Pulmonary artery endothelial cell (primary cell): ENCODE measurements at regions not wholly inside any gene's neighbourhood (a gene's known extent, or its start where the extent isn't known, plus 50 kb on each side); places are given as distances from the start of the nearest gene placed in this dataset.

Experiments
- DNase-seq: peaks from one replicate; pipeline ENCODE4 v3.0.0-alpha.2; 2011; ENCODE audit warnings: low read depth, low spot score

- DNase-seq: no peak
Measured at GRCh38 chr14:98947911-98948595, 323.9 kb downstream of the BCL11B start.

- no peak for DNase-seq
Measured at GRCh38 chr14:98949051-98949450, 322.9 kb downstream of the BCL11B start.

- DNase-seq: no peak
Measured at GRCh38 chr14:98949481-98950135, 322.4 kb downstream of the BCL11B start.

GRCh38 chr14:98950353-98950895 lies 321.6 kb downstream of the BCL11B start:
- DNase-seq: no peak

GRCh38 chr14:98951031-98951430 lies 321.0 kb downstream of the BCL11B start:
- DNase-seq: no peak

GRCh38 chr14:98951521-98952152 lies 320.4 kb downstream of the BCL11B start:
- DNase-seq: no peak

- DNase-seq: no peak
Measured at GRCh38 chr14:98952593-98953350, 319.2 kb downstream of the BCL11B start.

GRCh38 chr14:98953551-98954348 lies 318.2 kb downstream of the BCL11B start:
- DNase-seq: no peak

- no peak for DNase-seq
Measured at GRCh38 chr14:98954349-98955000, 317.5 kb downstream of the BCL11B start.

- no peak for DNase-seq
Measured at GRCh38 chr14:98955036-98955740, 316.8 kb downstream of the BCL11B start.

GRCh38 chr14:98955741-98956070 lies 316.3 kb downstream of the BCL11B start:
- no peak for DNase-seq

GRCh38 chr14:98956181-98956580 lies 315.8 kb downstream of the BCL11B start:
- DNase-seq: no peak

GRCh38 chr14:98956661-98957060 lies 315.3 kb downstream of the BCL11B start:
- no peak for DNase-seq

GRCh38 chr14:98957211-98958047 lies 314.6 kb downstream of the BCL11B start:
- no peak for DNase-seq

GRCh38 chr14:98958048-98958631 lies 313.9 kb downstream of the BCL11B start:
- DNase-seq: no peak

GRCh38 chr14:98958632-98959031 lies 313.4 kb downstream of the BCL11B start:
- no peak for DNase-seq

GRCh38 chr14:98959410-98959809 lies 312.6 kb downstream of the BCL11B start:
- no peak for DNase-seq

GRCh38 chr14:98959958-98960616 lies 311.9 kb downstream of the BCL11B start:
- DNase-seq: no peak
